ENCODE measurements at regions not wholly inside any gene's neighbourhood (a gene's known extent, or its start where the extent isn't known, plus 50 kb on each side); places are given as distances from the start of the nearest gene placed in this dataset.

DNA sequence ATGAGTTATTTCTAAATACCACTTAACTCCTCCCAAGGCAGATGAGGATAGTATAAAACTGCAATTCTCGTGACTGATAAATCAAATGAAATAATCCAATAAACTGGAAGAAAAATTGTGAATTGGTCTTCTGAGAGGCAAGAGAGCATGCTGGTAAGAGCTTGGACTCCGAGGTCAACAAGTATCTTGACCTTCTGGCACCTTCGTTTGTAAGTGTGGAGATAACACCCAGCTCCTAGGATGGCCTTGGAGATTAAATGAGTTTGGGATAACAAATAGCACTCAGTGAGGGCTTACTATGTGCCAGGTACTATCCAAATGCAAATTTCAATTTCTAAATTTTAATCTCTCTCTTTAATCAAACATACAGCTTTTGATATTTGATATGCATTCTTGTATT, 866.3 kb upstream of the WWC1 start:
- TF ChIP-seq EZH2 (IDR thresholded peaks at IDR 0.05; ENCODE audit: borderline replicate concordance, low read depth, low read length, severe bottlenecking) (no peak), CTCF (IDR thresholded peaks at IDR 0.05; ENCODE audit: extremely low read depth in 1 of 2, insufficient read depth in 1 of 2, low read depth in 1 of 2, low read length in 2 of 2) (no peak), POLR2AphosphoS5 (IDR thresholded peaks at IDR 0.05; ENCODE audit: insufficient read depth, low read depth, low read length) (no peak), JUN (IDR thresholded peaks at IDR 0.05; ENCODE audit: borderline replicate concordance, insufficient read depth, insufficient read length, low read depth) (no peak), MYC (IDR thresholded peaks at IDR 0.05; ENCODE audit: low read depth, low read length) (no peak)

Data from endothelial cell of umbilical vein (primary cell).